Body of pancreas (tissue), 4 donors: ENCODE measurements at regions not wholly inside any gene's neighbourhood (a gene's known extent, or its start where the extent isn't known, plus 50 kb on each side); places are given as distances from the start of the nearest gene placed in this dataset.

Experiments
- POLR2A ChIP-seq, 3 donors: fragments of 450-650 bp; IDR thresholded peaks; one replicate each; pipeline ENCODE4 v1.6.1; 2016; ENCODE audit warnings: antibody characterized with exemption in 3 of 3, mild to moderate bottlenecking in 2 of 3
- TF ChIP-seq, protein P1 (sequence below), 7 experiments: fragments of 450-650 bp in 4 of 7; fragments of 200-600 bp in 3 of 7; sonication (generic) in 3 of 7; IDR thresholded peaks; one replicate each; pipeline ENCODE4 v1.5.1; 2016 to 2019; ENCODE audit warnings: antibody characterized with exemption in 7 of 7

DNA sequence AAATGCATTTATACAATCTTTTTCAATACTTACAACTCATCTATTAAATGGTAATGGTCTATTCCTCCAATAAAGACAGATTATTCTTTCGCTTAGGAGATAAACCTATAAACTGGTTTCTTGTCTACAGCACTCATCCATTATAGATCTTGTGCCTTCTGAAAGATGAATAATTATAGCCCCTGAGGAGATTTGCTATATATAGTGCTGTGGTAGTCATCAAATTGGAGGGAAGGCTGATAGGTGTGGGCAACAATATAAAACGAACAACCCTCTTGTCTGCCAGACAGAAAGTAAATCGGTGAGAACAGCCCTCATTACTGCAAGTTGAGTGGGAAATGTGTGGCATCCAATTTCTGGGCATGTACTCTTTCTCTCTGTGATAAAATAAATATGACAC, 292.5 kb upstream of the CNR1 start:
- TF ChIP-seq, protein P1, sequence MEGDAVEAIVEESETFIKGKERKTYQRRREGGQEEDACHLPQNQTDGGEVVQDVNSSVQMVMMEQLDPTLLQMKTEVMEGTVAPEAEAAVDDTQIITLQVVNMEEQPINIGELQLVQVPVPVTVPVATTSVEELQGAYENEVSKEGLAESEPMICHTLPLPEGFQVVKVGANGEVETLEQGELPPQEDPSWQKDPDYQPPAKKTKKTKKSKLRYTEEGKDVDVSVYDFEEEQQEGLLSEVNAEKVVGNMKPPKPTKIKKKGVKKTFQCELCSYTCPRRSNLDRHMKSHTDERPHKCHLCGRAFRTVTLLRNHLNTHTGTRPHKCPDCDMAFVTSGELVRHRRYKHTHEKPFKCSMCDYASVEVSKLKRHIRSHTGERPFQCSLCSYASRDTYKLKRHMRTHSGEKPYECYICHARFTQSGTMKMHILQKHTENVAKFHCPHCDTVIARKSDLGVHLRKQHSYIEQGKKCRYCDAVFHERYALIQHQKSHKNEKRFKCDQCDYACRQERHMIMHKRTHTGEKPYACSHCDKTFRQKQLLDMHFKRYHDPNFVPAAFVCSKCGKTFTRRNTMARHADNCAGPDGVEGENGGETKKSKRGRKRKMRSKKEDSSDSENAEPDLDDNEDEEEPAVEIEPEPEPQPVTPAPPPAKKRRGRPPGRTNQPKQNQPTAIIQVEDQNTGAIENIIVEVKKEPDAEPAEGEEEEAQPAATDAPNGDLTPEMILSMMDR (IDR thresholded peaks at IDR 0.05): no peak
- no peak for TF ChIP-seq POLR2A (IDR thresholded peaks at IDR 0.05)
